H1 (cell line): ENCODE measurements at regions not wholly inside any gene's neighbourhood (a gene's known extent, or its start where the extent isn't known, plus 50 kb on each side); places are given as distances from the start of the nearest gene placed in this dataset.

Source experiments
- CTCF ChIA-PET: fragments of 300-600 bp; sonication (Branson Sonifier 250); formaldehyde crosslinking; loops from one replicate; lab custom pipeline; 2021; ENCODE audit not compliant: partially characterized antibody; lab: Charles Lee
- POLR2A ChIA-PET: fragments of 300-600 bp; sonication (Branson Sonifier 250); formaldehyde crosslinking; loops from one replicate; lab custom pipeline; 2021; ENCODE audit warnings: inconsistent platforms; ENCODE audit not compliant: partially characterized antibody; lab: Charles Lee
- DNase-seq, 2 experiments: peaks; one replicate each; pipeline versions ENCODE4 v3.0.0 to v3.0.0-alpha.2; 2010 to 2022; ENCODE audit warnings: low spot score in 2 of 2, low read depth in 1 of 2, mixed read lengths in 1 of 2
- FAIRE-seq: peaks from 2 replicates; lab custom pipeline; 2011; peaks lifted over from hg19 to GRCh38; lab: Jason Lieb, UNC
- H2AFZ ChIP-seq: 2 replicates; pipeline ENCODE4 v1.8.1; 2012; ENCODE audit warnings: low read length, inconsistent platforms
- H2AK5ac ChIP-seq: 2 replicates; pipeline ENCODE4 v1.6.1; 2013; ENCODE audit warnings: low read depth, low read length
- H2BK120ac ChIP-seq: replicated peaks from 2 replicates; pipeline ENCODE3; 2013; ENCODE audit warnings: low read depth, low read length, inconsistent platforms
- H2BK12ac ChIP-seq: 2 replicates; pipeline ENCODE4 v1.6.1; 2013; ENCODE audit warnings: low read depth, low read length
- H2BK15ac ChIP-seq: 2 replicates; pipeline ENCODE4 v1.6.1; 2013; ENCODE audit warnings: low read length
- H2BK20ac ChIP-seq: 2 replicates; pipeline ENCODE4 v1.6.1; 2013; ENCODE audit warnings: low read length
- H2BK5ac ChIP-seq: 2 replicates; pipeline ENCODE4 v1.6.1; 2013; ENCODE audit warnings: low read depth, low read length
- H3K14ac ChIP-seq: 2 replicates; pipeline ENCODE4 v1.6.1; 2013; ENCODE audit warnings: inconsistent platforms; ENCODE audit not compliant: insufficient read length
- H3K18ac ChIP-seq: 2 replicates; pipeline ENCODE4 v1.6.1; 2013; ENCODE audit warnings: low read length; ENCODE audit errors: extremely low read depth
- H3K23ac ChIP-seq: 2 replicates; pipeline ENCODE4 v1.6.1; 2013; ENCODE audit warnings: inconsistent platforms; ENCODE audit not compliant: insufficient read length
- H3K23me2 ChIP-seq: 2 replicates; pipeline ENCODE4 v1.6.1; 2013; ENCODE audit warnings: low read depth, low read length
- H3K27ac ChIP-seq: 2 replicates; pipeline ENCODE4 v1.6.1; 2011; ENCODE audit warnings: low read depth, low read length, inconsistent platforms
- H3K27me3 ChIP-seq, 4 experiments: replicated peaks in 1 of 4; 1 replicate in 1 of 4; 2 replicates in 3 of 4; pipeline versions ENCODE4 v1.6.1 to v1.8.1; 2011 to 2013; ENCODE audit warnings: low read length in 3 of 4, mild to moderate bottlenecking in 3 of 4, inconsistent platforms in 2 of 4, mixed read lengths in 2 of 4, moderate library complexity in 1 of 4; ENCODE audit not compliant: control insufficient read depth in 3 of 4, insufficient read depth in 3 of 4; ENCODE audit errors: extremely low read depth in 1 of 4
- H3K36me3 ChIP-seq, 4 experiments: 2 replicates each; pipeline versions ENCODE4 v1.6.1 to v1.8.1; 2011 to 2013; ENCODE audit warnings: mild to moderate bottlenecking in 4 of 4, low read length in 3 of 4, moderate library complexity in 2 of 4, control low read depth in 1 of 4, inconsistent platforms in 1 of 4; ENCODE audit not compliant: insufficient read depth in 4 of 4, control insufficient read depth in 2 of 4
- H3K4ac ChIP-seq: replicated peaks from 2 replicates; pipeline ENCODE3; 2013; ENCODE audit warnings: low read length, low read depth, mixed read lengths, inconsistent platforms; ENCODE audit not compliant: insufficient read length
- H3K4me1 ChIP-seq, 4 experiments: replicated peaks in 1 of 4; 1 replicate in 1 of 4; 2 replicates in 3 of 4; pipeline versions ENCODE4 v1.6.1 to v1.8.1; 2011 to 2013; ENCODE audit warnings: low read length in 3 of 4, inconsistent platforms in 2 of 4, mixed read lengths in 1 of 4; ENCODE audit not compliant: insufficient read depth in 4 of 4, control insufficient read depth in 3 of 4
- H3K4me2 ChIP-seq, 2 experiments: 2 replicates each; pipeline versions ENCODE4 v1.6.1 to v1.8.1; 2011 to 2013; ENCODE audit warnings: low read depth in 2 of 2, low read length in 2 of 2, control low read depth in 1 of 2, inconsistent platforms in 1 of 2, mild to moderate bottlenecking in 1 of 2; ENCODE audit not compliant: insufficient read depth in 1 of 2
- H3K4me3 ChIP-seq, 4 experiments: fragments of 200-600, 300-600 bp in 1 of 4; sonication (generic), shearing (Covaris generic), sonication (Bioruptor Twin) in 1 of 4; 2 replicates each; pipeline versions ENCODE4 v1.5.1 to v1.8.1; 2011 to 2016; ENCODE audit warnings: low read length in 4 of 4, low read depth in 3 of 4, control low read depth in 2 of 4, inconsistent platforms in 2 of 4, mild to moderate bottlenecking in 2 of 4, mixed read lengths in 1 of 4, moderate library complexity in 1 of 4; ENCODE audit not compliant: insufficient read depth in 2 of 4; ENCODE audit errors: extremely low read depth in 1 of 4
- H3K56ac ChIP-seq: replicated peaks from 2 replicates; pipeline ENCODE3; 2013; ENCODE audit warnings: low read depth, mild to moderate bottlenecking, mixed read lengths, low read length, inconsistent platforms; ENCODE audit not compliant: insufficient read length
- H3K79me1 ChIP-seq: 2 replicates; pipeline ENCODE4 v1.6.1; 2013; ENCODE audit warnings: low read depth, low read length, control low read depth
- H3K79me2 ChIP-seq, 2 experiments: 2 replicates each; pipeline versions ENCODE4 v1.6.1 to v1.8.1; 2012 to 2013; ENCODE audit warnings: low read length in 2 of 2, mild to moderate bottlenecking in 2 of 2, inconsistent platforms in 1 of 2; ENCODE audit not compliant: insufficient read depth in 2 of 2, control insufficient read depth in 1 of 2
- H3K9ac ChIP-seq, 4 experiments: replicated peaks in 1 of 4; 1 replicate in 1 of 4; 2 replicates in 3 of 4; pipeline versions ENCODE4 v1.6.1 to v1.8.1; 2011 to 2013; ENCODE audit warnings: low read depth in 3 of 4, low read length in 3 of 4, control low read depth in 2 of 4, mild to moderate bottlenecking in 2 of 4, moderate library complexity in 2 of 4, inconsistent platforms in 1 of 4; ENCODE audit errors: extremely low read depth in 1 of 4
- H3K9me3 ChIP-seq, 2 experiments: 2 replicates each; pipeline versions ENCODE4 v1.6.1 to v1.8.1; 2012 to 2013; ENCODE audit warnings: mild to moderate bottlenecking in 2 of 2, moderate library complexity in 2 of 2, control low read depth in 1 of 2, inconsistent platforms in 1 of 2, low read depth in 1 of 2, low read length in 1 of 2, mixed read lengths in 1 of 2; ENCODE audit not compliant: insufficient read depth in 2 of 2
- H4K20me1 ChIP-seq, 2 experiments: replicated peaks in 1 of 2; 2 replicates each; pipeline versions ENCODE3 to v1.8.1; 2011 to 2013; ENCODE audit warnings: inconsistent platforms in 2 of 2, low read length in 2 of 2, mild to moderate bottlenecking in 1 of 2; ENCODE audit not compliant: insufficient read depth in 2 of 2, control insufficient read depth in 1 of 2
- H4K5ac ChIP-seq: 2 replicates; pipeline ENCODE4 v1.6.1; 2013; ENCODE audit warnings: low read length, low read depth, mixed read lengths, inconsistent platforms; ENCODE audit not compliant: insufficient read length
- H4K8ac ChIP-seq: 2 replicates; pipeline ENCODE4 v1.8.0; 2013; ENCODE audit warnings: mild to moderate bottlenecking, moderate library complexity, low read length, inconsistent platforms; ENCODE audit not compliant: insufficient read depth; ENCODE audit errors: extremely low read depth
- H4K91ac ChIP-seq: replicated peaks from 2 replicates; pipeline ENCODE3; 2013; ENCODE audit warnings: low read length, mixed read lengths, inconsistent platforms; ENCODE audit not compliant: insufficient read length
- BACH1 ChIP-seq: IDR thresholded peaks from 2 replicates; pipeline ENCODE4 v1.6.1; 2012; ENCODE audit warnings: low read length, improper control_type of control experiment
- KDM5A ChIP-seq: fragments of 200-600 bp; IDR thresholded peaks from 2 replicates; pipeline ENCODE4 v1.7.1; 2012; ENCODE audit warnings: mild to moderate bottlenecking, low read length, inconsistent platforms, mixed read lengths
- RFX5 ChIP-seq: IDR thresholded peaks from 2 replicates; pipeline ENCODE4 v1.6.1; 2011; ENCODE audit warnings: low read depth, low read length, improper control_type of control experiment, borderline replicate concordance
- WGBS, 2 experiments: shearing (Covaris generic) in 1 of 2; methylation state at CpG; one replicate each; pipeline versions ENCODE4 v1.1.6 to v1.1.7; 2013 to 2015; ENCODE audit warnings: low lambda C conversion rate in 2 of 2, mixed read lengths in 2 of 2, inconsistent platforms in 1 of 2, low coverage in 1 of 2, missing lambda C conversion rate in 1 of 2; ENCODE audit not compliant: insufficient replicate concordance in 2 of 2, insufficient coverage in 1 of 2, insufficient read length in 1 of 2; ENCODE audit errors: extremely low coverage in 1 of 2, missing lambda C conversion rate in 1 of 2; 5-methylcytosine and 5-hydroxymethylcytosine counted together

GRCh38 chr6:111970426-111970825, 83.5 kb upstream of the CCN6 start:
- Histone ChIP-seq H4K5ac (no peak overlapping the region), H4K20me1 (no peaks in the 10 kb centered on the region), H3K9me3 (no peaks in the 10 kb centered on the region), H2AFZ (no peak overlapping the region), H3K56ac (no peak overlapping the region), H2BK120ac (no peak overlapping the region), H3K23ac (no peak overlapping the region), H3K18ac (no peak overlapping the region), H3K14ac (no peak overlapping the region), H2BK12ac (no peak overlapping the region), H3K4me3 (no peak overlapping the region), H2BK5ac (no peak overlapping the region), H3K79me2 (no peaks in the 10 kb centered on the region), H3K27me3 (no peaks in the 10 kb centered on the region), H3K4me2 (no peak overlapping the region), H3K4me1 (peaks cover 0 to 3% (median under 1%) of the 10 kb centered on the region in 4 experiments; a peak in 2 of 7 replicates), H3K36me3 (no peaks in the 10 kb centered on the region), H3K27ac (no peak overlapping the region), H3K23me2 (no peaks in the 10 kb centered on the region; the same call in 1 of the 2 replicates), H3K9ac (no peak overlapping the region), H4K91ac (no peak overlapping the region), H3K4ac (no peak overlapping the region), H2AK5ac (no peak overlapping the region), H4K8ac (no peak overlapping the region), H2BK15ac (no peak overlapping the region), H2BK20ac (no peak overlapping the region), H3K79me1 (no peaks in the 10 kb centered on the region)
- ChIA-PET POLR2A (no interaction called here), CTCF (interaction anchor here (0.7 to 0.9 kb wide), 3 partner anchors 188 to 284 kb away, joined by 3 to 4 read pairs (median 3); no protein-coding TSS in a partner anchor)
- FAIRE-seq, result no peak
- 85% methylated on average over 2 of the region's 2 CpGs; no CpG with 5 or more reads in 1 of the 2 experiments for WGBS, 2 experiments
- no peak for DNase-seq
- TF ChIP-seq BACH1 (no peak), RFX5 (no peak), KDM5A (no peak)
